ENCODE measurements at regions not wholly inside any gene's neighbourhood (a gene's known extent, or its start where the extent isn't known, plus 50 kb on each side); places are given as distances from the start of the nearest gene placed in this dataset.

- no peak for DNase-seq
Observed at GRCh38 chr12:118709946-118710345, 271.4 kb upstream of the SRRM4 start.

DNA sequence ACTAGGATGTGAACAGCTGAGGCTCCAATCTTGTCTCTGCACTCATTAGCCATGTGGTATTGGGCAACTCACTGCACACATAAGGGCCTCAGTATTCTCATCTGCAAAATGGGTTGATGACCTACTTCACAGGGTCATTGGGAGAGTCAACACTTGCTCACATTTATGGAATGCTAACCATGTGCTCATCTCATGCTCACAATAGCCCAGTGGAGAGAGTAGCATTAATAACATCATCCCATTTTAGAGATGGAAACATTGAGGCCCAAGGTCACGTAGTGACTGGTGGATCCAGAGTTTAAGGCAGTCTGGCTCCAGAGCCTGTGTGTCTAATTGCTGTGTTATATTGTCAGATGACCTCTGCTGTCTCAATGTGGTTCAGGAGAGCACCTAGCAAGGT is 270.2 kb upstream of the SRRM4 start:
- no peak for DNase-seq

- no peak for DNase-seq
Observed at GRCh38 chr12:118714051-118714460, 267.3 kb upstream of the SRRM4 start.

DNA sequence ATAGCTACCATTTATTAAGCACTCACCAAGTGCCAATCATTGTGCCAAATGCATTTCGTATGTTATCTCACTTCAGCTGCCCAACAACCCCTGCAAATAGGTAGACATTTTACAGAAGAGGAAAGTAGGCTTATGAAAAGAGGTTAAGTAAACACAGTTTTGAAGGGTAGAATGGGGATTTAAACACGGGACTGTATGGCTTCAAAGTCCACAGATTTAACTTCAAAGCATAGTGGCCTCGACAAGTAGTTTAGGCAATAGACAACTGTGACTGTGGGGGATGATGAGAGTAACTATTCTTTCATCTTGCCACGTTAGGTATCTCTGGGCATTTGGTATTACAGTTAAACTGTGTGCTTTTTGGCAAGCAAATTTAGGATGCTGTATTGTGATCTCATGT is 266.8 kb upstream of the SRRM4 start:
- no peak for DNase-seq

GRCh38 chr12:118715647-118716046 is 265.7 kb upstream of the SRRM4 start:
- DNase-seq = no peak

DNA sequence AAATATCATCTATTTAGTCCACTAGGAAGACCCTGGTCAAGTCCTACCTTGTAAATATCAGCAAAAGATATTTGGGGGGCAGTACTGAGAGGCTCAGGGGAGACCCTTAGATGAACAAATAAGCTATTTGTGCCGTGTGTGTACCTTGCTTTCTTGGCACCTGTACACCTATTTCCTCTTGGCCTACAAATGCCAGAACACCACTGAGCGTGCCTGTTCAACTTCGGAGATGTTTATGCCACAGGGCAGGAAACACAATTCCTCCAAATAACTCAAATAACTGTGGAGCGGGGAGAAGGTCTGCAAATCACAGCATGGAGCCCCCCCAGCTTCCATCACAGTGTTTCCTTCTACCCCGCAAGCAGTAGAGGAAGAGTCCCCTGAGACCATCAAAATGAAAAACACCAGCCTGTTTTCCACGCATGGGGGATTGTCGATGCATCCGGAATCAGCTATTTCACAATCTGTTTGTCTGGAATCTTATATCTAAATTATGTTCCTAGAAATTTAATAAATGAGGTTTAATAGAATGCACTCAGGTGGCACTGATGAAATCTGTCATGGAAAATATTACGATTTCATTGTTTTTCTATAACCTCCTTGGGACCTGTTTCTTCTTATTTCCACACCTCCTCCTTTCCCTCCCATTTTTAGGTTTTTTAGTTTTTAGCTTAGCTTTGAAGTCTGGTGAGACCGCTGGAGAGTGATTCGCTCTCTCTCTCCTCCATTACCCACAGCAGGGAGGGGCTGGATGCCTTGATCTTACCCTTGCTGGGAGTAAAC is 254.0 kb upstream of the SRRM4 start:
- no peak for DNase-seq

GRCh38 chr12:118727979-118728366 is 253.4 kb upstream of the SRRM4 start:
- DNase-seq = no peak

GRCh38 chr12:118734266-118734665 is 247.1 kb upstream of the SRRM4 start:
- no peak for DNase-seq

GRCh38 chr12:118737985-118738540 is 243.3 kb upstream of the SRRM4 start:
- DNase-seq = no peak

GRCh38 chr12:118741194-118741593 is 240.1 kb upstream of the SRRM4 start:
- DNase-seq = no peak

DNA sequence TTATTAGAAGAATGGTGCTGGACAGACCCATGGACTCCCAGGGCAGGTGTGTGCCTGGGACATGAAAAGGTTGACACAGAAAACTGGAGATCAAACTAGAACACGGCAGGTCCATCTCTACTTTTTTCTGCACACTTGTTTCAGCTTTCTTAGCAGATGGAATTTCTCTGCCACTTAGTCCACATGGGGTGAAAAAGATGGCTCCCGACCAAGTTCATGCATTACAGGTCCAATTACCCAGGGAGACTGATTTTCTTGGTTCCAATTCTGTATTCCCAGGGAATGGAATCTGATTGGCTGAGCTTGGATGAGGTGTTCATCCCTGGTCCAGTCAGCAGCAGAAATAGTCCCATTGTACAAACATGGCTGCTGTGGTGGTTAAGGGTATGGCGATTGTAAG is 238.9 kb upstream of the SRRM4 start:
- no peak for DNase-seq

GRCh38 chr12:118743896-118744700 is 237.2 kb upstream of the SRRM4 start:
- DNase-seq = no peak

- DNase-seq = no peak
Observed at GRCh38 chr12:118746176-118746575, 235.2 kb upstream of the SRRM4 start.

DNA sequence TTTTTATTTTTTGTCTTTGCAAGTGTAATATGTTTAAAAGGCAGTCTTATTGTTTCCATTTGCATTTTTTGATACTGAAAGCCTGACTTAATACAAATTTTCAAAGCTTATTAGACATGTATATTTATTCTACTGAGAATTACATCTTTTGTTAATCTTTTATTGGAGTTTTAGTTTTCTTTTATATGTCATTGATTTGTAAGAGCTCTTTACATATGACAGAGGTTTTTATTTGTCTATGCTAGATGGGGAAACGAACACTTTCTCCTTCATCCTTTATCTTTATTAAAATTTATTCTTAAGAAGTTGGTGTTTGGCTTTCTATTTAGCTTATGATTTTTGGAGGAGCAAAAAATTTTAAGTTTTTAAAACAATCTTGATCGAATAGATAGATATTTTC is 234.4 kb upstream of the SRRM4 start:
- DNase-seq = no peak

GRCh38 chr12:118747771-118748170 is 233.6 kb upstream of the SRRM4 start:
- no peak for DNase-seq

DNA sequence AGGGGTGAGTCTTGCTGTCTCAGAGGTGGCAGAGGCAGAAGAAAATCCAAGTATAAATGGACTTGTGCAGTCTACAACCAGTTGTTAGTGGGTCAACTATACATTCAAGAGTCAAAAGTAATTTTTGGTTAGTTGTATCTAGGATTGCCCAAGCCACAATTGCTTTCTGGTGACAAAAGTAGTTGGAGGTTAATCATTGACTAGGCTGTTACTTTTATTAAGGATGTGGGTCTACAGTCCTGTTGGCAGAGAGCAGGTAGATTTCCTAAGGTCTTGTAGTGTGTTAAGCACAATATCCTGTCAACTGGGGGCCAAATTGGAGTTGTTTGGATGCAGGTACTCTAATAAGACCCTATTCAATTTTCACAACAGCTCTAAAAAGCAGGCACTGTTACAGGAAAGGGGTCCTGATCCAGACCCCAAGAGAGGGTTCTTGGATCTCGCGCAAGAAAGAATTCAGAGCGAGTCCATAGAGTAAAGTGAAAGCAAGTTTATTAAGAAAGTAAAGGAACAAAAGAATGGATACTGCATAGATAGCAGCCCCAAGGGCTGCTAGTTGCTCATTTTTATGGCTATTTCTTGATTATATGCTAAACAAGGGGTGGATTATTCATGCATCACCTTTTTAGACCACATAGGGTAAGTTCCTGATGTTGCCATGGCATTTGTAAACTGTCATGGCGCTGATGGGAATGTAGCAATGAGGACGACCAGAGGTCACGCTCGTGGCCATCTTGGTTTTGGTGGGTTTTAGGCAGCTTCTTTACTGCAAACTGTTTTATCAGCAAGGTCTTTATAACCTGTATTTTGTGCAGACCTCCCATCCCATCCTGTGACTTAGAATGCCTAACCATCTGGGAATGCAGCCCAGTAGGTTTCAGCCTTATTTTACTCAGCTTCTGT is 232.6 kb upstream of the SRRM4 start:
- DNase-seq = no peak

DNA sequence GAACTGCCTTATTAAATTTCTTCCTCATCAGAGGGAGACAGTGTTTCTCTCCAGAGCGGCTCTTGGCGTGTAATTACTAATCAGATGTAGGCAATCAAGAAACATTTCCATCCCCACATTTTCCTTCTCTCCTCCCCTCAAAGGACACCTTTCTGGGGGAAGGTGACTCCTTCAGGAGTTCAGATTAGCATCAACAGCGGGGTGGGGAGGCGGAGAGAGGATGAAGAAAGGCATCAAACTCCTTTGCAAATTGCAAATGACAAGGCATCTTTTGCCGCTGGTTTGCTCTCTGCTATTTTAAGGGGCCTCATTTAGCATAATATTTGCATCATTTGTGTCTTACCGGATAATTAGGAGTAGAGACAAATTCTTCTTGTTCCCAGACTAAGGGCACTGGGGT is 231.7 kb upstream of the SRRM4 start:
- DNase-seq = no peak

DNA sequence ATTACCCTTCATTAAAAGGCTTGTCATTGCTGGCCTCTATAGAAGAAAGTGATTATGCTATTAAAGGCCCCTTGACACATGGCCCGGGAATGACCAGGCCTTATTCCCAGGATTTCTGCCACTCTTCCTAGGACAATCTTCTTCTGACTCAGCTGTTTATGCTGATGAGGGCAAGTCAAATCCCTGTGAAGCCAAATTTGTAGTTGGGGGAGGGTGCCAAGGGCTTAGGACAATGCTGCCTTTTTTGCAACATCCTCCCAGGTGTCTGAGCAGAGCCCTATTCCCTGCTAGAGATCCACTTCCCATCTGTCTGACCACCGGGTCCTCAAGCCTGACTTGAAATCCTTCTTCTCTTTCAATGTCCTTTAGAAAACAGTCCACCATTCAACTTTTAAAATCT is 230.7 kb upstream of the SRRM4 start:
- no peak for DNase-seq

GRCh38 chr12:118751355-118751754 is 230.0 kb upstream of the SRRM4 start:
- DNase-seq = no peak

GRCh38 chr12:118760623-118761022 is 220.7 kb upstream of the SRRM4 start:
- no peak for DNase-seq

GRCh38 chr12:118763234-118763633 is 218.1 kb upstream of the SRRM4 start:
- DNase-seq = no peak

GRCh38 chr12:118773956-118774723 is 207.2 kb upstream of the SRRM4 start:
- peak; percentile 52 for DNase-seq
